NCI-H524 treated with DMSO at 0.1 percent for 48 hours (cell line): ENCODE measurements at regions not wholly inside any gene's neighbourhood (a gene's known extent, or its start where the extent isn't known, plus 50 kb on each side); places are given as distances from the start of the nearest gene placed in this dataset.

Experiments used
- DNase-seq: peaks from one replicate; lab custom pipeline; 2025; lab: John Stamatoyannopoulos, UW

GRCh38 chrX:16496175-16496574 lies 153.8 kb upstream of the S100G start:
- no peak for DNase-seq

DNA sequence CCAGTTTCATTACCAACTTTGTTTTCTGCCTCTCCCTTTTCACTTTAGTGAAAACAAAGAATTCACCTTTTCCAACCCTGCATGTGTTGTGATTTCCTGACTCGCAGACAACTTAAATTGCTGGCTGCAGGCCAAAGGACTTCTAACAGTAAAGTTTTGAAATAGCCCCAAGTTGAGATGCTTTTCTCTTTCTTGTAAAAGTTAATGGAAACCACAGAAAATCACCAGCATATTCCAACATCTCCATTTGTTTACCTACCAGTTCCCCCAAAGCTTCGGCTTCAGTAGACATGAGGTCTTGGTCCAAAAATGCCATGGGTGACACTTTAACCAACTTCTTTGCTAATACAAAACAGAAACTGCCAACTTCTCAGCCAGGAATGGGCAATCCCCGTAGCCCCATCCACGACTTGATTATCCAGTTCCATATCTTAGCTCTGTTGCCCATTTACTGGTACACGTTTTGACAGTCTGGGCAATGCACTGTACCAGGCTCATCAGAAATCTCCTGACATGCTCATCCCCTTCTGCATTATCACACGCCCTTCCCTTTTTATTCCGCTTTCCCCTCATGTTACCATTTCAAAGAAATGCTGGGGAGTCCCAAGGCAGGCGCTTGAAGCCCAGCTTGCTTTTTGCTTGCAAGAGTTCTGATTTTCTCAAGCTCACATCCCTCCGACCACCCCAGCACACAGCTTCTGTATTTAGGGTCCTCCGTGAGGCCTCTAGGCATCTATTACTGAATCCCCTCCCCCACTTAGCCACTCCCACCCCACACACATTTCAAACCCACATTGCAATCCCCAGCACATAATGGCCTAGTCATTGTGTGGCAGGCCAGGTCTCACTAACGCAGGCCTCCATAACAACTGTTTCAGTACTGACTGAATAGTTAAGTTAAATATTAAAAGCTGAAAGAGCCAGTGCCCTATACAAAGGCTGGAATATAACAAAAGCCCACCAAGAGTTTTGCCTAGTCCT lies 137.9 kb upstream of the S100G start:
- DNase-seq: no peak

DNA sequence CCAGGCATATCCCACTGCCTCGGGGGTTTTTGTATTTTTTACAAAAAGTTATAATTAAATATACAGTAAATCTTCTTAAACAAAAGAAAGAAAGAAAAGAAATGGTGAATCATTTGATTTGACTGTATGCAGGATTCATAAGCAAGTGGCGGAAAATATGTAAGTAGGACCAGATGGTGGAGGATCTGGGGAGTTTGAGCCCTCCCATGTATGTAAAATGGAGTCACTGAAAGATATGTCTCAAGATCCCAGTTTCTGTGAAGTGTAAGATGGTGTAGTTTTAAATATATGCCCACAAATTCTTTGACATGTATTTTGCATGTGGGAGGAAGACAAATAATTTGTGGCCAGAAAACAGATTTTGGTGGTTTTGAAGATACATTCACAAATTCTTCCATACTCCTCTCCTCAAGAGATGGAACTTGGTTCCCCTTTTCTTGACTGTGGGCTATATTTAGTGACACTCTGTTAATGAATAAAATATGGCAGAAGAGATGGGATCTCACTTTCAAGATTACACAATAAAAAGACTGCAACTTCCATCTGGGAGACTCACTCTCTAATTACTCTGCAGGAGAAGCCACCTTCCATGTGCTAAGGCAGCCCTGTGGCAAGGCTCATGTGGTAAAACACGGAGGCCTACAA lies 133.6 kb upstream of the S100G start:
- no peak for DNase-seq

GRCh38 chrX:16517039-16517605 lies 132.8 kb upstream of the S100G start:
- no peak for DNase-seq

GRCh38 chrX:16518131-16518530 lies 131.8 kb upstream of the S100G start:
- no peak for DNase-seq

DNA sequence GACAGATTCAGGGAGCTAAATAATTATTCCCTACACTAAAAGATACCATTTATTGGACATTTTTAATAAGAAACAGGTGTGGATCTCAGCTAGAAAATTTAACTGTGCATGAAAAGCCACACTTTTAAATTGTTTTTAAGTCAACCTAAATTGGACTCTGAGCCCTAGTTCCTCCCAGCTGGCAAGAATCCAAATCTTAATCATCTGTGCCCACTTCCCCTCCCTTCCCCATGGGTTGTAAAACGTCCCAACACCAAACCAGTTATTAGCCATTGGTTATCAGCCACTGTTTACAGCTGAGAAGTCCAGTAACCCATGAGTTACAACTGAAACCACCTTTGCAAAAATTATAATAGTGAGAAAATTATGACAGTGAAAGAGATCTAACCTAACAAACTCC lies 125.6 kb upstream of the S100G start:
- DNase-seq: no peak

GRCh38 chrX:16526003-16526402 lies 124.0 kb upstream of the S100G start:
- no peak for DNase-seq

DNA sequence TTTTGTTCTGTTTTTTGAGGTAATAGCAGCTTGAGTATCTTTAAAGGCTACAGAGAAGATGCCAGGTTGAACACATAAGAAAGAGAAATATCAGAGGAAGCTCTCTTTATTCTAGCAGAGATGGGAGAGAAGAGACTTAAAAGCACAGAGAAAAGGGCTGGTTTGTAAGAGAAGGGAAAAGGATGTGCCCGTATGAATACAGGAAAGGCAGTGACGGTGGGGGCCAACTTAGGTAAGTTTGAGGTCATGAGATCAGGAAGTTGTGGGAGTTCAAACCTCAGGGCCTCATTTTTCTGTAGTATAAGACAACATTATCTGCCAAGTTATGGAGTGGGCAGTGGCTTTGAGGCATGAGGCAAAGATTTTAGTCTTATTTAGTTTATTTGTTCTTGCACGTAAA lies 121.3 kb upstream of the S100G start:
- no peak for DNase-seq
